Astrocyte (in vitro differentiated cells and primary cell): ENCODE measurements at regions not wholly inside any gene's neighbourhood (a gene's known extent, or its start where the extent isn't known, plus 50 kb on each side); places are given as distances from the start of the nearest gene placed in this dataset.

Experiments used
- DNase-seq: peaks from one replicate; pipeline ENCODE4 v3.0.0-alpha.2; 2010; ENCODE audit warnings: low read depth
- FAIRE-seq: peaks from 2 replicates; lab custom pipeline; 2011; peaks lifted over from hg19 to GRCh38; lab: Jason Lieb, UNC
- H2AFZ ChIP-seq: 2 replicates; pipeline ENCODE4 v1.6.0; 2012; ENCODE audit warnings: low read depth, low read length, inconsistent platforms
- H3K27ac ChIP-seq: 2 replicates; pipeline ENCODE4 v1.5.1; 2011; ENCODE audit warnings: low read depth, low read length, inconsistent platforms
- H3K27me3 ChIP-seq: 2 replicates; pipeline ENCODE4 v1.6.0; 2011; ENCODE audit warnings: low read length, inconsistent platforms; ENCODE audit not compliant: insufficient read depth
- H3K36me3 ChIP-seq: 2 replicates; pipeline ENCODE4 v1.5.1; 2011; ENCODE audit warnings: low read length, inconsistent platforms; ENCODE audit not compliant: insufficient read depth
- H3K4me1 ChIP-seq: 2 replicates; pipeline ENCODE4 v1.5.1; 2011; ENCODE audit warnings: low read length, inconsistent platforms; ENCODE audit not compliant: insufficient read depth
- H3K4me2 ChIP-seq: 2 replicates; pipeline ENCODE4 v1.6.0; 2012; ENCODE audit warnings: low read length, inconsistent platforms
- H3K4me3 ChIP-seq: 2 replicates; pipeline ENCODE4 v1.5.1; 2011; ENCODE audit warnings: low read depth, mild to moderate bottlenecking, low read length, inconsistent platforms; ENCODE audit not compliant: insufficient read depth
- H3K79me2 ChIP-seq: 2 replicates; pipeline ENCODE4 v1.6.0; 2012; ENCODE audit warnings: mild to moderate bottlenecking, low read length, inconsistent platforms; ENCODE audit not compliant: insufficient read depth
- H3K9ac ChIP-seq: 2 replicates; pipeline ENCODE4 v1.6.0; 2012; ENCODE audit warnings: mild to moderate bottlenecking, low read length, inconsistent platforms
- H3K9me3 ChIP-seq: 2 replicates; pipeline ENCODE4 v1.5.1; 2012; ENCODE audit warnings: low read depth, mild to moderate bottlenecking, low read length, inconsistent platforms; ENCODE audit not compliant: insufficient read depth
- H4K20me1 ChIP-seq: 2 replicates; pipeline ENCODE4 v1.6.0; 2012; ENCODE audit warnings: low read length, inconsistent platforms; ENCODE audit not compliant: insufficient read depth
- H3K27ac Mint-ChIP-seq: one replicate; pipeline ENCODE4 v1.8.0; 2021; ENCODE audit warnings: mild to moderate bottlenecking, mixed read lengths; ENCODE audit not compliant: unreplicated experiment
- H3K27me3 Mint-ChIP-seq: one replicate; pipeline ENCODE4 v1.8.0; 2021; ENCODE audit warnings: low read depth, mixed read lengths; ENCODE audit not compliant: unreplicated experiment
- H3K36me3 Mint-ChIP-seq: one replicate; pipeline ENCODE4 v1.8.0; 2021; ENCODE audit warnings: low read depth, mixed read lengths; ENCODE audit not compliant: unreplicated experiment
- H3K4me1 Mint-ChIP-seq: one replicate; pipeline ENCODE4 v1.8.0; 2021; ENCODE audit warnings: low read depth, mixed read lengths; ENCODE audit not compliant: unreplicated experiment
- H3K4me3 Mint-ChIP-seq: one replicate; pipeline ENCODE4 v1.8.0; 2021; ENCODE audit warnings: mild to moderate bottlenecking, moderate library complexity, mixed read lengths; ENCODE audit not compliant: unreplicated experiment
- H3K9me3 Mint-ChIP-seq: one replicate; pipeline ENCODE4 v1.8.0; 2021; ENCODE audit warnings: mild to moderate bottlenecking, mixed read lengths; ENCODE audit not compliant: unreplicated experiment
- EZH2 ChIP-seq: IDR thresholded peaks from 2 replicates; pipeline ENCODE4 v1.6.1; 2012; ENCODE audit warnings: mild to moderate bottlenecking, low read length, inconsistent platforms; ENCODE audit not compliant: insufficient read depth
- TF ChIP-seq, protein P1 (sequence below): IDR thresholded peaks from 2 replicates; pipeline ENCODE4 v1.5.1; 2011; ENCODE audit warnings: low read depth, mild to moderate bottlenecking, inconsistent platforms, low read length, moderate library complexity; ENCODE audit not compliant: insufficient read depth

- H3K9me3 Mint-ChIP-seq: no peaks in the 10 kb centered on the region
- Histone ChIP-seq H3K27me3 (no peaks in the 10 kb centered on the region), H3K4me1 (peaks cover 12% of the 10 kb centered on the region), H3K4me3 (no peak overlapping the region), H3K27ac (no peak overlapping the region), H3K9ac (no peak overlapping the region), H3K9me3 (no peaks in the 10 kb centered on the region), H3K36me3 (no peaks in the 10 kb centered on the region), H2AFZ (no peak overlapping the region), H3K4me2 (no peak overlapping the region), H3K79me2 (no peaks in the 10 kb centered on the region), H4K20me1 (no peaks in the 10 kb centered on the region)
- H3K27me3 Mint-ChIP-seq: no peaks in the 10 kb centered on the region
- no peak overlapping the region for H3K27ac Mint-ChIP-seq
- DNase-seq: no peak
- no peaks in the 10 kb centered on the region for H3K36me3 Mint-ChIP-seq
- no peak for FAIRE-seq
- TF ChIP-seq EZH2: no peak
- TF ChIP-seq, protein P1, sequence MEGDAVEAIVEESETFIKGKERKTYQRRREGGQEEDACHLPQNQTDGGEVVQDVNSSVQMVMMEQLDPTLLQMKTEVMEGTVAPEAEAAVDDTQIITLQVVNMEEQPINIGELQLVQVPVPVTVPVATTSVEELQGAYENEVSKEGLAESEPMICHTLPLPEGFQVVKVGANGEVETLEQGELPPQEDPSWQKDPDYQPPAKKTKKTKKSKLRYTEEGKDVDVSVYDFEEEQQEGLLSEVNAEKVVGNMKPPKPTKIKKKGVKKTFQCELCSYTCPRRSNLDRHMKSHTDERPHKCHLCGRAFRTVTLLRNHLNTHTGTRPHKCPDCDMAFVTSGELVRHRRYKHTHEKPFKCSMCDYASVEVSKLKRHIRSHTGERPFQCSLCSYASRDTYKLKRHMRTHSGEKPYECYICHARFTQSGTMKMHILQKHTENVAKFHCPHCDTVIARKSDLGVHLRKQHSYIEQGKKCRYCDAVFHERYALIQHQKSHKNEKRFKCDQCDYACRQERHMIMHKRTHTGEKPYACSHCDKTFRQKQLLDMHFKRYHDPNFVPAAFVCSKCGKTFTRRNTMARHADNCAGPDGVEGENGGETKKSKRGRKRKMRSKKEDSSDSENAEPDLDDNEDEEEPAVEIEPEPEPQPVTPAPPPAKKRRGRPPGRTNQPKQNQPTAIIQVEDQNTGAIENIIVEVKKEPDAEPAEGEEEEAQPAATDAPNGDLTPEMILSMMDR: no peak
- peaks cover 51% of the 10 kb centered on the region for H3K4me1 Mint-ChIP-seq
- no peak overlapping the region for H3K4me3 Mint-ChIP-seq
Measured at GRCh38 chr1:218872928-218873327, 300.8 kb upstream of the LYPLAL1 start.

GRCh38 chr1:218874313-218874712 lies 299.4 kb upstream of the LYPLAL1 start:
- peak; percentile 94 for DNase-seq
- H3K9ac ChIP-seq: no peak overlapping the region
- H2AFZ ChIP-seq: no peak overlapping the region
- H3K4me2 ChIP-seq: peak overlapping the region; percentile 32
- H3K27me3 ChIP-seq: no peaks in the 10 kb centered on the region
- no peaks in the 10 kb centered on the region for H4K20me1 ChIP-seq
- Mint-ChIP-seq H3K9me3 (no peaks in the 10 kb centered on the region), H3K36me3 (no peaks in the 10 kb centered on the region), H3K4me1 (peaks cover 43% of the 10 kb centered on the region), H3K27ac (peak overlapping the region; percentile 35), H3K4me3 (no peak overlapping the region), H3K27me3 (no peaks in the 10 kb centered on the region)
- H3K4me1 ChIP-seq: peaks cover 12% of the 10 kb centered on the region
- no peaks in the 10 kb centered on the region for H3K36me3 ChIP-seq
- no peak overlapping the region for H3K4me3 ChIP-seq
- TF ChIP-seq EZH2: no peak
- TF ChIP-seq, protein P1: no peak
- peak; percentile 26 for FAIRE-seq
- H3K9me3 ChIP-seq: no peaks in the 10 kb centered on the region
- peak overlapping the region; percentile 23 for H3K27ac ChIP-seq
- H3K79me2 ChIP-seq: no peaks in the 10 kb centered on the region

DNA sequence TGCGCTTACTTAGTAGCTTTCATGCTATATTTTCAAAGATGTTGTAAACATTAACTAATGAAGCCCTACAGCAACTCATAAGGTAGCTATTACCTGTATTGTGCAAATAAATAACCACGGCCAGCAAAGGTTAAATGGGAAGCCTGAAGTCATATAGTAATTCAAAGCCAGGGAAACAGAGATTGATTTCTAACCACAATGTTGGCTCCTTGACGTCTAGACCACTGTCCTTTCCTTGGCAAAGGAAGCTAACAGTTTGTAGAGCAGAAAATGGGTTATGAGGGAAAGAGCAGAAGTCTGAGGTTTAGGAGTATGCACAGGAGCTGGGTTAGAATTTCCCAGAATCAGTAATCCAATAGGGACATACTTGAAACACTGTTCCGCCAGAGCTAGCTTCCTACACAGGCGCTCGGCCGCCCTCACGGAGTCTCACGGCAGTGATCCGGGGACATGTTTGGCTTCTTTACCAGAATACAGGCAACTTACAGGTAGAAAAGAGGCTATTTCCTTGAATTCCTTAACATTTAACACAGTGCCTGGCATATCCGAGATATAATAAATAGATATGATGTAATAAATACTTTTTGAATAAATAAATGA lies 298.8 kb upstream of the LYPLAL1 start:
- Mint-ChIP-seq H3K27ac (no peak overlapping the region), H3K36me3 (no peaks in the 10 kb centered on the region)
- no peaks in the 10 kb centered on the region for H3K9me3 ChIP-seq

More for the DNA sequence above, 298.8 kb upstream of the LYPLAL1 start:
- Mint-ChIP-seq H3K4me1 (peaks cover 40% of the 10 kb centered on the region), H3K9me3 (no peaks in the 10 kb centered on the region), H3K27me3 (no peaks in the 10 kb centered on the region), H3K4me3 (no peak overlapping the region)
- no peak overlapping the region for H2AFZ ChIP-seq
- no peak for FAIRE-seq
- H3K79me2 ChIP-seq: no peaks in the 10 kb centered on the region
- H3K27ac ChIP-seq: peak overlapping the region; percentile 23
- H3K27me3 ChIP-seq: no peaks in the 10 kb centered on the region
- no peak overlapping the region for H3K9ac ChIP-seq
- no peaks in the 10 kb centered on the region for H4K20me1 ChIP-seq
- no peaks in the 10 kb centered on the region for H3K36me3 ChIP-seq
- H3K4me1 ChIP-seq: peaks cover 12% of the 10 kb centered on the region
- peak; percentile 34 for DNase-seq
- H3K4me2 ChIP-seq: peak overlapping the region; percentile 19
- H3K4me3 ChIP-seq: no peak overlapping the region
- TF ChIP-seq, protein P1: no peak
- no peak for TF ChIP-seq EZH2
